GM06990 (cell line): ENCODE measurements at regions not wholly inside any gene's neighbourhood (a gene's known extent, or its start where the extent isn't known, plus 50 kb on each side); places are given as distances from the start of the nearest gene placed in this dataset.
"Not testable (repeated sequence)": the region's sequence is repeated elsewhere in the genome, so short reads cannot be mapped to it uniquely, and the experiment has no call there.

ENCODE experiments used
- DNase-seq: peaks from one replicate; pipeline ENCODE4 v3.0.0-alpha.2; 2011; ENCODE audit not compliant: insufficient read length; ENCODE audit errors: extremely low read depth
- H3K27me3 ChIP-seq: replicated peaks from 2 replicates; pipeline ENCODE4 v1.6.0; 2011; ENCODE audit warnings: low read length; ENCODE audit not compliant: control insufficient read depth, insufficient read depth
- H3K36me3 ChIP-seq: 2 replicates; pipeline ENCODE4 v1.5.1; 2011; ENCODE audit warnings: low read length; ENCODE audit not compliant: control insufficient read depth, insufficient read depth
- H3K4me3 ChIP-seq: replicated peaks from 2 replicates; pipeline ENCODE4 v1.5.1; 2011; ENCODE audit warnings: low read depth, mild to moderate bottlenecking, control low read depth, low read length
- TF ChIP-seq, protein P1 (sequence below): IDR thresholded peaks from 2 replicates; pipeline ENCODE4 v1.5.1; 2011; ENCODE audit warnings: low read length, control low read depth, mild to moderate bottlenecking, inconsistent platforms; ENCODE audit not compliant: insufficient read depth, poor library complexity, severe bottlenecking

DNA sequence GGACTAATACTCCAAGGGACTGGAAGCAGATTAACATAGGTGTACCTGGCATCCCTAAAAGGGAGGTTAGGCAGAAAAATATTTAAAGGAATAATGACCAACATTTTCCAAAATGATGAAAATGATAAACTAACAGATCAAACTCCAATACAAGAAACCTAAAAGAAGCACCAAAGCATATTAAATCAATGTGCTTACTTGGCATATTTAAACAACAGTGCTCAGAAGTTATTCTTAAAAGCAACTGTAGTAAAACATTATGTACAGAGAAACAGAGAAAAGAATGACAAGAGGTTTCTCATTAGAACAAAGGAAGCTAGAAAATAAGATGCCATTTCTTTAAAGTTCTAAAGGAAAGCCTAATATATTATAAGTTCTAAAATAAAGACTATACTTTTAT is 947.3 kb upstream of the TMEFF2 start:
- H3K4me3 ChIP-seq = no peak overlapping the region
- no peak for DNase-seq
- no peaks in the 10 kb centered on the region for H3K27me3 ChIP-seq
- no peaks in the 10 kb centered on the region for H3K36me3 ChIP-seq
- TF ChIP-seq, protein P1, sequence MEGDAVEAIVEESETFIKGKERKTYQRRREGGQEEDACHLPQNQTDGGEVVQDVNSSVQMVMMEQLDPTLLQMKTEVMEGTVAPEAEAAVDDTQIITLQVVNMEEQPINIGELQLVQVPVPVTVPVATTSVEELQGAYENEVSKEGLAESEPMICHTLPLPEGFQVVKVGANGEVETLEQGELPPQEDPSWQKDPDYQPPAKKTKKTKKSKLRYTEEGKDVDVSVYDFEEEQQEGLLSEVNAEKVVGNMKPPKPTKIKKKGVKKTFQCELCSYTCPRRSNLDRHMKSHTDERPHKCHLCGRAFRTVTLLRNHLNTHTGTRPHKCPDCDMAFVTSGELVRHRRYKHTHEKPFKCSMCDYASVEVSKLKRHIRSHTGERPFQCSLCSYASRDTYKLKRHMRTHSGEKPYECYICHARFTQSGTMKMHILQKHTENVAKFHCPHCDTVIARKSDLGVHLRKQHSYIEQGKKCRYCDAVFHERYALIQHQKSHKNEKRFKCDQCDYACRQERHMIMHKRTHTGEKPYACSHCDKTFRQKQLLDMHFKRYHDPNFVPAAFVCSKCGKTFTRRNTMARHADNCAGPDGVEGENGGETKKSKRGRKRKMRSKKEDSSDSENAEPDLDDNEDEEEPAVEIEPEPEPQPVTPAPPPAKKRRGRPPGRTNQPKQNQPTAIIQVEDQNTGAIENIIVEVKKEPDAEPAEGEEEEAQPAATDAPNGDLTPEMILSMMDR = no peak

DNA sequence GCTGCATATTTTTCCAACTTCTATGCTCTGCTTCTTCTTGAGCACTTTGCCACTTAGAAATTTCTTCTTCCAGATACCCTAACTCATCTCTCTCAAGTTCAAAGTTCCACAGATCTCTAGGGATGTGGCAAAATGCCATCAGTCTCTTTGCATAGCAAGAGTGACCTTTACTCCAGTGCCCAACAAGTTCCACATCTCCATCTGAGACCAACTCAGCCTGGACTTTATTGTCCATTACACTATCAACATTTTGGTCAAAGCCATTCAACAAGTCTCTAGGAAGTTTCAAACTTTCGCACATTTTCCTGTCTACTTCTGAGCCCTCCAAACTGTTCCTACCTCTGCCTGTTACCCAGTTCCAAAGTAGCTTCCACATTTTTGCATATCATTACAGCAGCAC is 946.2 kb upstream of the TMEFF2 start:
- not testable (repeated sequence) for H3K4me3 ChIP-seq, DNase-seq

DNA sequence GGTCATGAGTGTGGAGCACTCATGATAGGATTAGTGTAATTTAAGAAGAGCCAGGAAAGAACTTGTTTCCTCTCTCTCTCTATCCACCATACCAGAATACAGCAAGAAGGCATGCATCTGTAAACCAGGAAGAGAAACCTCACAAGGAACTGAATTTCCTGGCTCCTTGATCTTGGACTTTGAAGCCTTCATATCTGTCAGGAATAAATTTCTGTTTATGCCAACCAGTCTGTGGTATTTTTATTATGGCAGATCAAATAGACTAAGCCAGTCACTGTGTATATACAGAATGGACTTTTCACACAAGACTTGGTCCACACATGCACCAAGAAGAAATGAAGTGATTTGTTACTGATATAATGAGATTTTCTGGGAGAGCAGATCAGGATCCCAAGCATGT is 930.1 kb upstream of the TMEFF2 start:
- H3K4me3 ChIP-seq = no peak overlapping the region
- DNase-seq = no peak
- TF ChIP-seq, protein P1 = no peak
- H3K27me3 ChIP-seq = no peaks in the 10 kb centered on the region
- no peaks in the 10 kb centered on the region for H3K36me3 ChIP-seq

More for the DNA sequence above, 946.2 kb upstream of the TMEFF2 start:
- H3K27me3 ChIP-seq, H3K36me3 ChIP-seq: not testable (repeated sequence)

DNA sequence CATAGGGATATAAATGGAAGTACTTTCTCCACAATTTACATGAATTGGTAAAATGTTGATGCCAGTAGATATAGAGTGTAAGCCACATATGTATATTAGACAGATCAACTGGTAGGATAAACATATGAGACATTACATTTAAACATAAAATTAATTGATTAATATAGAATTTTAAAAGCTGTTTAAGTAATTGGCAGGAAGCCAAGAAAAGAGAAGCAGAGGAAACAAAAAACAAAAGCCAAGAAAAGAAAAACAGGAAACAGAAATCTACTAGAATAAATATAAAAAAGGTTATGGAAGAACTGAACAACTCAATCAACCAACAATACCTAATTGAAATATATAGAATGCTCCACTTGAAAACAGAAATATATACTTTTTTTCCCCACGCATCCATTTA is 920.1 kb upstream of the TMEFF2 start:
- TF ChIP-seq, protein P1 = no peak
- no peaks in the 10 kb centered on the region for H3K36me3 ChIP-seq
- no peak for DNase-seq
- H3K4me3 ChIP-seq = no peak overlapping the region
- no peaks in the 10 kb centered on the region for H3K27me3 ChIP-seq

DNA sequence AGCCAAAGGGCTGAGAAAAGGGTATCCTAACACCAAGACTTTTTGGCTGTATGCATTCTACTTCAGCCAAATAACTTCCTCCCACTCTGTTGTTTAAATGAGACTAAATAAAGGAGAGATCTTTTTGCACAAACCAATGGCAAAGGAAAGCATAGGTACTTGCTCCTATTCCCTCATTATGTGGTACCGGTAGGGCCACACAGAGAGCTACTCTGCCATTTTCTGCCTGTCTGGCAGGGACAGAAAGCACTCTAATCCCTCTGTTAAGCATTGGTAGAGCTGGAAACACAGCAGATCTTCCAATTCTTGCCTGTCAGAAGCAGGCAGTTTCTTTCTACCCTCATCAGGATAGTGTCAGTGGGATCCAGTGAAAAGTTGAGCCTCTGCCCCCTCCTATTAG is 918.3 kb upstream of the TMEFF2 start:
- Histone ChIP-seq H3K4me3 (no peak overlapping the region), H3K27me3 (no peaks in the 10 kb centered on the region), H3K36me3 (no peaks in the 10 kb centered on the region)
- no peak for DNase-seq
- TF ChIP-seq, protein P1 = no peak

DNA sequence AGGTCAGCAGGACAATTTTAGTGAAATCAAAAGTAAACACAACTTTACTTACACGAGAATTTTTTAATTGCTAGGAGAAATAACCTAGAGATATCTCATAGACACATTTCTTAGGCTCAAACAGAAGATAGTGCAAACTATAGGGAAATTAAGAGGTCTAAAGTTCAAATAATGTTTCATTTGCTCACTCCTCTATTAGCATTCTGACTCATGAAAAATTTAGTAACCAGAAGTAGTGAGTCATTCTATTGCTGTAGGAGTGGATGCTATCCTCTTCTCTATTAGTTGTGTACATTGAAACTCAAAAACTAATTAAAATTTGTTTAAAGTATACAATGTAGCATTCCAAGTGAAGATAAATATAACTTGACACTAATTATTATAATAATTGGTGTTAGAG is 908.3 kb upstream of the TMEFF2 start:
- H3K4me3 ChIP-seq = no peak overlapping the region
- H3K27me3 ChIP-seq = no peaks in the 10 kb centered on the region
- no peak for DNase-seq
- no peaks in the 10 kb centered on the region for H3K36me3 ChIP-seq
- TF ChIP-seq, protein P1 = no peak
